ENCODE measurements at regions not wholly inside any gene's neighbourhood (a gene's known extent, or its start where the extent isn't known, plus 50 kb on each side); places are given as distances from the start of the nearest gene placed in this dataset.

- TF ChIP-seq CTCF (conservative IDR thresholded peaks at IDR 0.05) (no peak), ZFX (IDR thresholded peaks at IDR 0.05) (no peak)
Measured at GRCh38 chr5:73388740-73389139, 59.8 kb downstream of the FOXD1 start.
